HepG2 (cell line): ENCODE measurements at regions not wholly inside any gene's neighbourhood (a gene's known extent, or its start where the extent isn't known, plus 50 kb on each side); places are given as distances from the start of the nearest gene placed in this dataset.

Source experiments
- ESRRA ChIP-seq: sonication (generic); formaldehyde crosslinking; IDR thresholded peaks from 2 replicates; pipeline ENCODE4 v1.5.1; 2020; ENCODE audit warnings: mild to moderate bottlenecking, low read depth, missing genetic modification reagents
- FOXK2 ChIP-seq: fragments of 450-650 bp; IDR thresholded peaks from 2 replicates; pipeline ENCODE4 v1.6.1; 2016
- GABPB1 ChIP-seq: IDR thresholded peaks from 2 replicates; pipeline ENCODE4 v1.6.1; 2016; ENCODE audit warnings: mild to moderate bottlenecking, missing genetic modification reagents, moderate library complexity, missing compliant biosample characterization
- GATAD2A ChIP-seq: IDR thresholded peaks from 2 replicates; pipeline ENCODE4 v1.6.1; 2016
- NR2F1 ChIP-seq, 2 experiments: fragments of 450-650 bp in 1 of 2; formaldehyde crosslinking in 1 of 2; IDR thresholded peaks; 2 replicates each; pipeline versions ENCODE4 v1.5.0 to v1.6.1; 2016 to 2020; ENCODE audit warnings: mild to moderate bottlenecking in 1 of 2, missing compliant biosample characterization in 1 of 2, missing genetic modification reagents in 1 of 2, moderate library complexity in 1 of 2
- POLR2AphosphoS2 ChIP-seq: IDR thresholded peaks from 2 replicates; pipeline ENCODE4 v1.6.1; 2011; ENCODE audit warnings: low read depth, low read length, improper control_type of control experiment
- ZBTB20 ChIP-seq: sonication (generic); formaldehyde crosslinking; IDR thresholded peaks from 2 replicates; pipeline ENCODE4 v1.8.1; 2023; ENCODE audit warnings: missing genetic modification reagents, low read depth, mild to moderate bottlenecking, borderline replicate concordance
- ZNF501 ChIP-seq: sonication (generic); formaldehyde crosslinking; IDR thresholded peaks from 2 replicates; pipeline ENCODE4 v1.5.1; 2020; ENCODE audit warnings: mild to moderate bottlenecking, moderate library complexity, missing genetic modification reagents
- ZNF543 ChIP-seq: sonication (generic); formaldehyde crosslinking; IDR thresholded peaks from 2 replicates; pipeline ENCODE4 v1.4.0; 2020; ENCODE audit warnings: mild to moderate bottlenecking, missing genetic modification reagents
- ZNF652 ChIP-seq: IDR thresholded peaks from 2 replicates; pipeline ENCODE4 v1.6.1; 2016; ENCODE audit warnings: low read depth, borderline replicate concordance
- ZNF781 ChIP-seq: sonication (generic); formaldehyde crosslinking; IDR thresholded peaks from 2 replicates; pipeline ENCODE4 v1.5.1; 2020; ENCODE audit warnings: borderline replicate concordance, mild to moderate bottlenecking, missing genetic modification reagents; ENCODE audit errors: not compliant biosample characterization
- ZNF839 ChIP-seq: sonication (generic); formaldehyde crosslinking; IDR thresholded peaks from 2 replicates; pipeline ENCODE4 v1.4.0; 2020; ENCODE audit warnings: missing genetic modification reagents, mild to moderate bottlenecking, borderline replicate concordance
- TF ChIP-seq, protein P1 (sequence below): sonication (generic); formaldehyde crosslinking; IDR thresholded peaks from 2 replicates; pipeline ENCODE4 v1.8.1; 2023; ENCODE audit warnings: mild to moderate bottlenecking, moderate library complexity, missing genetic modification reagents
- TF ChIP-seq, protein P2 (sequence below): IDR thresholded peaks from 2 replicates; pipeline ENCODE4 v1.6.1; 2016
- TF ChIP-seq, protein P3 (sequence below): sonication (generic); formaldehyde crosslinking; conservative IDR thresholded peaks from 2 replicates; pipeline ENCODE4 v1.4.0; 2020; ENCODE audit warnings: mild to moderate bottlenecking, missing genetic modification reagents, moderate library complexity
- TF ChIP-seq, protein P4 (sequence below), 2 experiments: sonication (generic) in 1 of 2; formaldehyde crosslinking in 1 of 2; IDR thresholded peaks; 2 replicates each; pipeline versions ENCODE4 v1.4.0 to v1.6.1; 2018 to 2020; ENCODE audit warnings: missing genetic modification reagents in 2 of 2, borderline replicate concordance in 1 of 2, low read depth in 1 of 2, mild to moderate bottlenecking in 1 of 2, missing biosample characterization in 1 of 2
- TF ChIP-seq, protein P5 (sequence below): IDR thresholded peaks from 2 replicates; pipeline ENCODE4 v1.6.1; 2018; ENCODE audit warnings: missing genetic modification reagents, mild to moderate bottlenecking, missing compliant biosample characterization
- TF ChIP-seq, protein P6 (sequence below): sonication (generic); formaldehyde crosslinking; IDR thresholded peaks from 2 replicates; pipeline ENCODE4 v1.4.0; 2020; ENCODE audit warnings: missing genetic modification reagents

DNA sequence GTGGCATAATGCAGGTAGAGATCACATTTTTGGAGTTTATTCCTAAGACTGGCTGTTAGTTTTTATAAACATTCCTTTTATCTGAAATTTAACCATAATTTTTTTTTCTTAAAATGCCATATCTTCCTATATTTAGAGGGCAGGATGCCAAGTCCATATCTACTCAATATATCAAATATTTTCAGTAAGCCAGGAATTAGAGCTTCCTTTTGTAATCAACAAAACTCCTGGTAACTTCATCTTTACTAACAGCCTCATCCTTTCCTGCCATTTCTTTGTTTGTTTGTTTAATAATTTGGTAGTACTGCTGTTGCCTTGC is 136.3 kb downstream of the OLIG3 start (continued):
- TF ChIP-seq, protein P1, sequence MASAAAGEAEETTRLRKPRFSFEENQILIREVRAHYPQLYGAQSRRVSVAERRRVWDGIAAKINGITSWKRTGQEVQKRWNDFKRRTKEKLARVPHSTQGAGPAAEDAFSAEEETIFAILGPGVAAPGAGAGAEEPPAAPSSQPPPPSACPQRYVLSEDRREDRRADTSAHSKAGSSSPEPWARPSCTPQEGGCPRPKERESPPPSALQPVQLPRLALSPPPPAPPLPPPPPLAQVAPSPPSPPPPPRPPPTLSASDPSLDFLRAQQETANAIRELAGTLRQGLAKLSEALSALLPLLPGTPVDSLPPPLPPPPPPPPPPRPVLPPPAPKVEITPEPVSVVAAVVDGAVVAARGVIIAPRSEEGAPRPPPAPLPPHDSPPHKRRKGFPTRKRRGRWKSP: 0 out of 2 replicates have a peak, but pooled peaks have one; percentile 50
- TF ChIP-seq ZNF839 (CRISPR knock-in tag) (no peak), ZNF543 (peak; percentile 43; the same call in 1 of the 2 replicates), ZBTB20 (CRISPR knock-in tag) (0 out of 2 replicates have a peak, but pooled peaks have one; percentile 7), ZNF781 (CRISPR knock-in tag) (peak; percentile 14), ZNF652 (CRISPR knock-in tag) (no peak), ESRRA (CRISPR knock-in tag) (no peak), GABPB1 (CRISPR knock-in tag) (no peak), NR2F1 (CRISPR knock-in tag; IDR thresholded peaks at IDR 0.05) (0 out of 4 replicates have a peak, but pooled peaks of 1 of the 2 experiments have one; percentile 9), ZNF501 (0 out of 2 replicates have a peak, but pooled peaks have one; percentile 7), POLR2AphosphoS2 (no peak), GATAD2A (no peak), FOXK2 (no peak)
- TF ChIP-seq, protein P2, sequence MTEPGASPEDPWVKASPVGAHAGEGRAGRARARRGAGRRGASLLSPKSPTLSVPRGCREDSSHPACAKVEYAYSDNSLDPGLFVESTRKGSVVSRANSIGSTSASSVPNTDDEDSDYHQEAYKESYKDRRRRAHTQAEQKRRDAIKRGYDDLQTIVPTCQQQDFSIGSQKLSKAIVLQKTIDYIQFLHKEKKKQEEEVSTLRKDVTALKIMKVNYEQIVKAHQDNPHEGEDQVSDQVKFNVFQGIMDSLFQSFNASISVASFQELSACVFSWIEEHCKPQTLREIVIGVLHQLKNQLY (CRISPR knock-in tag): no peak
- TF ChIP-seq, protein P3, sequence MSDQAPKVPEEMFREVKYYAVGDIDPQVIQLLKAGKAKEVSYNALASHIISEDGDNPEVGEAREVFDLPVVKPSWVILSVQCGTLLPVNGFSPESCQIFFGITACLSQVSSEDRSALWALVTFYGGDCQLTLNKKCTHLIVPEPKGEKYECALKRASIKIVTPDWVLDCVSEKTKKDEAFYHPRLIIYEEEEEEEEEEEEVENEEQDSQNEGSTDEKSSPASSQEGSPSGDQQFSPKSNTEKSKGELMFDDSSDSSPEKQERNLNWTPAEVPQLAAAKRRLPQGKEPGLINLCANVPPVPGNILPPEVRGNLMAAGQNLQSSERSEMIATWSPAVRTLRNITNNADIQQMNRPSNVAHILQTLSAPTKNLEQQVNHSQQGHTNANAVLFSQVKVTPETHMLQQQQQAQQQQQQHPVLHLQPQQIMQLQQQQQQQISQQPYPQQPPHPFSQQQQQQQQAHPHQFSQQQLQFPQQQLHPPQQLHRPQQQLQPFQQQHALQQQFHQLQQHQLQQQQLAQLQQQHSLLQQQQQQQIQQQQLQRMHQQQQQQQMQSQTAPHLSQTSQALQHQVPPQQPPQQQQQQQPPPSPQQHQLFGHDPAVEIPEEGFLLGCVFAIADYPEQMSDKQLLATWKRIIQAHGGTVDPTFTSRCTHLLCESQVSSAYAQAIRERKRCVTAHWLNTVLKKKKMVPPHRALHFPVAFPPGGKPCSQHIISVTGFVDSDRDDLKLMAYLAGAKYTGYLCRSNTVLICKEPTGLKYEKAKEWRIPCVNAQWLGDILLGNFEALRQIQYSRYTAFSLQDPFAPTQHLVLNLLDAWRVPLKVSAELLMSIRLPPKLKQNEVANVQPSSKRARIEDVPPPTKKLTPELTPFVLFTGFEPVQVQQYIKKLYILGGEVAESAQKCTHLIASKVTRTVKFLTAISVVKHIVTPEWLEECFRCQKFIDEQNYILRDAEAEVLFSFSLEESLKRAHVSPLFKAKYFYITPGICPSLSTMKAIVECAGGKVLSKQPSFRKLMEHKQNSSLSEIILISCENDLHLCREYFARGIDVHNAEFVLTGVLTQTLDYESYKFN: 0 out of 2 replicates have a peak, but pooled peaks have one; percentile 3
- TF ChIP-seq, protein P4, sequence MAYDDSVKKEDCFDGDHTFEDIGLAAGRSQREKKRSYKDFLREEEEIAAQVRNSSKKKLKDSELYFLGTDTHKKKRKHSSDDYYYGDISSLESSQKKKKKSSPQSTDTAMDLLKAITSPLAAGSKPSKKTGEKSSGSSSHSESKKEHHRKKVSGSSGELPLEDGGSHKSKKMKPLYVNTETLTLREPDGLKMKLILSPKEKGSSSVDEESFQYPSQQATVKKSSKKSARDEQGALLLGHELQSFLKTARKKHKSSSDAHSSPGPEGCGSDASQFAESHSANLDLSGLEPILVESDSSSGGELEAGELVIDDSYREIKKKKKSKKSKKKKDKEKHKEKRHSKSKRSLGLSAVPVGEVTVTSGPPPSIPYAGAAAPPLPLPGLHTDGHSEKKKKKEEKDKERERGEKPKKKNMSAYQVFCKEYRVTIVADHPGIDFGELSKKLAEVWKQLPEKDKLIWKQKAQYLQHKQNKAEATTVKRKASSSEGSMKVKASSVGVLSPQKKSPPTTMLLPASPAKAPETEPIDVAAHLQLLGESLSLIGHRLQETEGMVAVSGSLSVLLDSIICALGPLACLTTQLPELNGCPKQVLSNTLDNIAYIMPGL (CRISPR knock-in tag; IDR thresholded peaks at IDR 0.05; ENCODE audit: borderline replicate concordance in 1 of 2, low read depth in 1 of 2): no peak; a peak in 1 of 4 replicates
- TF ChIP-seq, protein P5, sequence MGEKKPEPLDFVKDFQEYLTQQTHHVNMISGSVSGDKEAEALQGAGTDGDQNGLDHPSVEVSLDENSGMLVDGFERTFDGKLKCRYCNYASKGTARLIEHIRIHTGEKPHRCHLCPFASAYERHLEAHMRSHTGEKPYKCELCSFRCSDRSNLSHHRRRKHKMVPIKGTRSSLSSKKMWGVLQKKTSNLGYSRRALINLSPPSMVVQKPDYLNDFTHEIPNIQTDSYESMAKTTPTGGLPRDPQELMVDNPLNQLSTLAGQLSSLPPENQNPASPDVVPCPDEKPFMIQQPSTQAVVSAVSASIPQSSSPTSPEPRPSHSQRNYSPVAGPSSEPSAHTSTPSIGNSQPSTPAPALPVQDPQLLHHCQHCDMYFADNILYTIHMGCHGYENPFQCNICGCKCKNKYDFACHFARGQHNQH: 0 out of 2 replicates have a peak, but pooled peaks have one; percentile 37
- TF ChIP-seq, protein P6, sequence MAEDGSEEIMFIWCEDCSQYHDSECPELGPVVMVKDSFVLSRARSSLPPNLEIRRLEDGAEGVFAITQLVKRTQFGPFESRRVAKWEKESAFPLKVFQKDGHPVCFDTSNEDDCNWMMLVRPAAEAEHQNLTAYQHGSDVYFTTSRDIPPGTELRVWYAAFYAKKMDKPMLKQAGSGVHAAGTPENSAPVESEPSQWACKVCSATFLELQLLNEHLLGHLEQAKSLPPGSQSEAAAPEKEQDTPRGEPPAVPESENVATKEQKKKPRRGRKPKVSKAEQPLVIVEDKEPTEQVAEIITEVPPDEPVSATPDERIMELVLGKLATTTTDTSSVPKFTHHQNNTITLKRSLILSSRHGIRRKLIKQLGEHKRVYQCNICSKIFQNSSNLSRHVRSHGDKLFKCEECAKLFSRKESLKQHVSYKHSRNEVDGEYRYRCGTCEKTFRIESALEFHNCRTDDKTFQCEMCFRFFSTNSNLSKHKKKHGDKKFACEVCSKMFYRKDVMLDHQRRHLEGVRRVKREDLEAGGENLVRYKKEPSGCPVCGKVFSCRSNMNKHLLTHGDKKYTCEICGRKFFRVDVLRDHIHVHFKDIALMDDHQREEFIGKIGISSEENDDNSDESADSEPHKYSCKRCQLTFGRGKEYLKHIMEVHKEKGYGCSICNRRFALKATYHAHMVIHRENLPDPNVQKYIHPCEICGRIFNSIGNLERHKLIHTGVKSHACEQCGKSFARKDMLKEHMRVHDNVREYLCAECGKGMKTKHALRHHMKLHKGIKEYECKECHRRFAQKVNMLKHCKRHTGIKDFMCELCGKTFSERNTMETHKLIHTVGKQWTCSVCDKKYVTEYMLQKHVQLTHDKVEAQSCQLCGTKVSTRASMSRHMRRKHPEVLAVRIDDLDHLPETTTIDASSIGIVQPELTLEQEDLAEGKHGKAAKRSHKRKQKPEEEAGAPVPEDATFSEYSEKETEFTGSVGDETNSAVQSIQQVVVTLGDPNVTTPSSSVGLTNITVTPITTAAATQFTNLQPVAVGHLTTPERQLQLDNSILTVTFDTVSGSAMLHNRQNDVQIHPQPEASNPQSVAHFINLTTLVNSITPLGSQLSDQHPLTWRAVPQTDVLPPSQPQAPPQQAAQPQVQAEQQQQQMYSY (CRISPR knock-in tag): no peak
